ENCODE measurements at regions not wholly inside any gene's neighbourhood (a gene's known extent, or its start where the extent isn't known, plus 50 kb on each side); places are given as distances from the start of the nearest gene placed in this dataset.

- TF ChIP-seq POLR2A (IDR thresholded peaks at IDR 0.05) (no peak), CTCF (IDR thresholded peaks at IDR 0.05) (no peak)
- Histone ChIP-seq H3K27ac (no peak overlapping the region), H3K4me3 (no peak overlapping the region)
These were observed 858.4 kb upstream of the ARPP21 start for GRCh38 chr3:34780973-34781372.

GRCh38 chr3:34782871-34783270 lies 856.5 kb upstream of the ARPP21 start:
- DNase-seq = no peak
- no peak overlapping the region for H3K4me3 ChIP-seq
- no peak overlapping the region for H3K27ac ChIP-seq
- no peak for TF ChIP-seq CTCF (IDR thresholded peaks at IDR 0.05)
- TF ChIP-seq POLR2A (IDR thresholded peaks at IDR 0.05) = no peak
- H3K36me3 ChIP-seq = no peaks in the 10 kb centered on the region
- no peaks in the 10 kb centered on the region for H3K4me1 ChIP-seq
- no peaks in the 10 kb centered on the region for H3K27me3 ChIP-seq
- no peaks in the 10 kb centered on the region for H3K9me3 ChIP-seq

More at GRCh38 chr3:34780973-34781372, 858.4 kb upstream of the ARPP21 start:
- no peak for DNase-seq
- no peaks in the 10 kb centered on the region for H3K36me3 ChIP-seq
- no peaks in the 10 kb centered on the region for H3K27me3 ChIP-seq
- H3K4me1 ChIP-seq = no peaks in the 10 kb centered on the region
- no peaks in the 10 kb centered on the region for H3K9me3 ChIP-seq

- no peaks in the 10 kb centered on the region for H3K36me3 ChIP-seq
- no peaks in the 10 kb centered on the region for H3K27me3 ChIP-seq
- H3K4me1 ChIP-seq = no peaks in the 10 kb centered on the region
- no peaks in the 10 kb centered on the region for H3K9me3 ChIP-seq
- no peak overlapping the region for H3K27ac ChIP-seq
- no peak for TF ChIP-seq CTCF (IDR thresholded peaks at IDR 0.05)
- TF ChIP-seq POLR2A (IDR thresholded peaks at IDR 0.05) = no peak
- H3K4me3 ChIP-seq = no peak overlapping the region
- no peak for DNase-seq
These were observed 855.4 kb upstream of the ARPP21 start for GRCh38 chr3:34783876-34784275.

- no peaks in the 10 kb centered on the region for H3K36me3 ChIP-seq
- no peaks in the 10 kb centered on the region for H3K27me3 ChIP-seq
- no peak for DNase-seq
- H3K4me1 ChIP-seq = no peaks in the 10 kb centered on the region
- TF ChIP-seq POLR2A (IDR thresholded peaks at IDR 0.05) (no peak), CTCF (IDR thresholded peaks at IDR 0.05) (no peak)
- H3K4me3 ChIP-seq = no peak overlapping the region
- H3K9me3 ChIP-seq = no peaks in the 10 kb centered on the region
- no peak overlapping the region for H3K27ac ChIP-seq
These were observed 846.3 kb upstream of the ARPP21 start for GRCh38 chr3:34793057-34793456.

- TF ChIP-seq POLR2A (IDR thresholded peaks at IDR 0.05) (no peak), CTCF (IDR thresholded peaks at IDR 0.05) (no peak)
- no peak for DNase-seq
- Histone ChIP-seq H3K4me3 (no peak overlapping the region), H3K9me3 (no peaks in the 10 kb centered on the region), H3K27ac (no peak overlapping the region), H3K36me3 (no peaks in the 10 kb centered on the region), H3K27me3 (no peaks in the 10 kb centered on the region), H3K4me1 (no peaks in the 10 kb centered on the region)
These were observed 831.7 kb upstream of the ARPP21 start for GRCh38 chr3:34807611-34808010.

GRCh38 chr3:34808287-34808686 lies 831.0 kb upstream of the ARPP21 start:
- TF ChIP-seq CTCF (IDR thresholded peaks at IDR 0.05) (no peak), POLR2A (IDR thresholded peaks at IDR 0.05) (no peak)
- DNase-seq = no peak
- Histone ChIP-seq H3K4me3 (no peak overlapping the region), H3K9me3 (no peaks in the 10 kb centered on the region), H3K27ac (no peak overlapping the region), H3K4me1 (no peaks in the 10 kb centered on the region), H3K27me3 (no peaks in the 10 kb centered on the region), H3K36me3 (no peaks in the 10 kb centered on the region)

All from Peyer's patch (tissue), 4 donors.